Skeletal muscle satellite cell (primary cell): ENCODE measurements at regions not wholly inside any gene's neighbourhood (a gene's known extent, or its start where the extent isn't known, plus 50 kb on each side); places are given as distances from the start of the nearest gene placed in this dataset.

Experiments used
- H3K27me3 ChIP-seq: 2 replicates; pipeline ENCODE4 v1.7.0; 2013; ENCODE audit warnings: low read length; ENCODE audit not compliant: control insufficient read depth, insufficient read depth
- H3K36me3 ChIP-seq: 2 replicates; pipeline ENCODE4 v1.7.0; 2013; ENCODE audit warnings: mild to moderate bottlenecking, control low read depth, low read length; ENCODE audit not compliant: insufficient read depth
- H3K4me1 ChIP-seq: 2 replicates; pipeline ENCODE4 v1.7.0; 2013; ENCODE audit warnings: low read length; ENCODE audit not compliant: control insufficient read depth, insufficient read depth
- H3K4me2 ChIP-seq: 2 replicates; pipeline ENCODE4 v1.7.0; 2013; ENCODE audit warnings: mild to moderate bottlenecking, low read length
- H3K4me3 ChIP-seq: 2 replicates; pipeline ENCODE4 v1.7.0; 2013; ENCODE audit warnings: low read length
- H3K9ac ChIP-seq: 2 replicates; pipeline ENCODE4 v1.7.0; 2013; ENCODE audit warnings: mild to moderate bottlenecking, low read depth, low read length, moderate library complexity
- H3K9me3 ChIP-seq: replicated peaks from 2 replicates; pipeline ENCODE4 v1.7.0; 2013; ENCODE audit warnings: mild to moderate bottlenecking, control low read depth, low read length

DNA sequence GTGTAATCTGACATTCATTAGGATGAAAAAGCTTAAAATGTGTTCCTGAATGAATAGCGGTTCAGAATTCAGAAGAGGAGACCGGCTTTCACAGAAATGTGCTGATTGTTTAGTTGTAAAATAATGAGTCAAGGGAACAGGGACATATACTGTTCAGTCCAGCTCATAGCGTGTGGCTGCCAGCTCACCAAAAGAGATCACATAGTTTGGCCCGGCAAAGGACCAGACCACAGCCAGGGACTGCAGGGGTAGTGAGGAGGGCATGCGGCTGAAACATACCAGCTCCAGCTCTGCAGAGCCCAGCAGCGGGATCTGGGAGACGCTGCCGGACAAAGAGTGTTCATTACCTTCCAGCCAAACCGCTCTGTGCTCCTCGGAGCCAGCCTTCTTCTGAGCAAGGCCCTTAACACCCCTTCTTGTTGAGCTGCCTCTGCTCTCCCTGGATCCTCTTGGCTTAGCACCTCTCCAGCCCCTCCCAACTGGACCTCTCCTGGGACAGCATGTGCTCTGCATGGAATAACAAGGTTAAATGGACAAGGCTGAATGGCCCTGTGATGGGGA, 116.8 kb upstream of the CNTLN start:
- Histone ChIP-seq H3K36me3 (no peaks in the 10 kb centered on the region), H3K4me2 (peak overlapping the region; percentile 76), H3K4me3 (peak overlapping the region; percentile 48), H3K9ac (peak overlapping the region; percentile 80), H3K9me3 (no peaks in the 10 kb centered on the region), H3K27me3 (no peaks in the 10 kb centered on the region), H3K4me1 (peaks cover 31% of the 10 kb centered on the region)

DNA sequence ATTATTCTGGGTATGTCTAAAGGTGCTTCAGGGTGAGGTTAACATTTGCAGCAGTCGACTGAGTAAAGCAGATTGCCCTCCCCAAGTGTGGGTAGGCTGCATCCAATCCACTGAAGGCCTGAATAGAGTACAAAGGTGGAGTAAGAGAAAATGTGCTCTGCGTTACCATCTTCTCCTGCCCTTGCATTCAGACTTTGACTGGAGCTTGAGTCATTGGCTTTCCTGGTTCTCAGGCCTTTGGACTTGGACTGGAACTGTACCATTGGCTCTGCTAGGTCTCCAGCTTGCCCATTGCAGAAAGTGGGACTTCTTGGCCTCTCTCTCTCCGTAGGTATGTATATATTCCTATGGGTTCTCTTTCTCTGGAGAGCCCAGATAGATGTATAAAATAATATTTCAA, 120.9 kb upstream of the CNTLN start:
- Histone ChIP-seq H3K4me2 (no peak overlapping the region), H3K36me3 (no peaks in the 10 kb centered on the region), H3K4me3 (no peak overlapping the region), H3K9me3 (no peaks in the 10 kb centered on the region), H3K9ac (no peak overlapping the region), H3K4me1 (peaks cover 23% of the 10 kb centered on the region), H3K27me3 (no peaks in the 10 kb centered on the region)

DNA sequence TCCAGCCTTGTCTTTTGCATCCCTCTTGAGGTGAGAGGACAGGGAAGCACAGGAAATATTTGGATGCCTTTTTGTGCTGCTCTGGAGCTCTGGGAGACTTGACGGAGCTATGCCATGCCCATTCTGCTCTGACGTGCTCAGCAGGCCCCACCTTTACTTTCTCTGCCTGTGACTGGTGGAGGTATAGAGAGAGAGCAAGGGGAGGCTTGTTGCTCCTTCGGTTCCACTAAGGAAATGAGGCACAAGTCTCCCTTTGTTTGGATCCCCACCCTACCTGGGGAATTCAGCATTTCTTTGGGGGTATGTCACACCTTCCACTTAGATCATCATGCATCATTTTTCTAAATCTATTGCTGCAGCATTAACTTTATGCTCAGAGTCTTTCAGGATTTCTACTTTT, 121.8 kb upstream of the CNTLN start:
- H3K36me3 ChIP-seq: no peaks in the 10 kb centered on the region
- H3K4me3 ChIP-seq: no peak overlapping the region
- no peak overlapping the region for H3K9ac ChIP-seq
- H3K9me3 ChIP-seq: no peaks in the 10 kb centered on the region
- no peaks in the 10 kb centered on the region for H3K27me3 ChIP-seq
- peaks cover 15% of the 10 kb centered on the region for H3K4me1 ChIP-seq
- no peak overlapping the region for H3K4me2 ChIP-seq

DNA sequence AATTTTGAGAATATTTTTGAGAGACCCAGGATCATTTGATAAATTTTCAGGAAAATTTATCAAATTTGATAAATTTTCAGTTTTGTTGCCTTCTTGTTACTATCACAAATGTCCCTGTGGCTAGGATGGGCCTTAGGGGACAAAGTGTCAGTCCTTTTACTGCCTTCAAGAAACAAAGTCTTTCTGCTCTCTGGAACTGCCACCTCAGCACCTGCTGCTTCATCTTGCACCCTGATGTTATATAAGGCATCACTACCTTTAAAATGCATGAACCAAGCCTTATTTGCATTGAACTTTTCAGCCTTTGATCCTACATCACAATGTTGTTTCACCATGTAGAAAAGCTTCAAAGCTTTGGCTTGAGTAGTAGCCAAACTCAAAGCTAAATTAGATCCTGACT, 123.0 kb upstream of the CNTLN start:
- H3K27me3 ChIP-seq: no peaks in the 10 kb centered on the region
- no peaks in the 10 kb centered on the region for H3K9me3 ChIP-seq

DNA sequence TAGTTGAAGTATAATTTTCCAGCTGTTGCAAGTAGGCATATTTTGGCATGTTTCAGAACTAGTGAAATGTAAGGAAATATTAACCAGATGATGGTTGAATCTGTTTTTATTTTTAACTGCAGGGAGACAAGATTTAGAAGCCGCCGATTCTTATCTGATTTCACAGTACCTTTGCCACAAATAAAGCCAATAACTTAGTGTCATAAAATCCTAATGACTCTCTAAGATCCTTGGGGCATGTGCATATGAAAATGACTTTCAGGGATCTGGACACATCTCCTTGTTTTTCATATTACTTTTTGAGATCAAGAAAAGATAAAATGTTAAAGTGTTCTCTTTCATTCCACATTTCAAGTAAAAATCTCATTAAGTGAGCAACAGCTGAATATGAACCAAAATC, 125.8 kb upstream of the CNTLN start:
- Histone ChIP-seq H3K4me2 (no peak overlapping the region), H3K4me3 (no peak overlapping the region), H3K4me1 (peaks cover 14% of the 10 kb centered on the region), H3K9ac (no peak overlapping the region), H3K27me3 (no peaks in the 10 kb centered on the region), H3K9me3 (no peaks in the 10 kb centered on the region), H3K36me3 (no peaks in the 10 kb centered on the region)

More for the DNA sequence above, 123.0 kb upstream of the CNTLN start:
- H3K9ac ChIP-seq: no peak overlapping the region
- H3K4me3 ChIP-seq: no peak overlapping the region
- no peaks in the 10 kb centered on the region for H3K36me3 ChIP-seq
- H3K4me2 ChIP-seq: no peak overlapping the region
- peaks cover 5% of the 10 kb centered on the region for H3K4me1 ChIP-seq

DNA sequence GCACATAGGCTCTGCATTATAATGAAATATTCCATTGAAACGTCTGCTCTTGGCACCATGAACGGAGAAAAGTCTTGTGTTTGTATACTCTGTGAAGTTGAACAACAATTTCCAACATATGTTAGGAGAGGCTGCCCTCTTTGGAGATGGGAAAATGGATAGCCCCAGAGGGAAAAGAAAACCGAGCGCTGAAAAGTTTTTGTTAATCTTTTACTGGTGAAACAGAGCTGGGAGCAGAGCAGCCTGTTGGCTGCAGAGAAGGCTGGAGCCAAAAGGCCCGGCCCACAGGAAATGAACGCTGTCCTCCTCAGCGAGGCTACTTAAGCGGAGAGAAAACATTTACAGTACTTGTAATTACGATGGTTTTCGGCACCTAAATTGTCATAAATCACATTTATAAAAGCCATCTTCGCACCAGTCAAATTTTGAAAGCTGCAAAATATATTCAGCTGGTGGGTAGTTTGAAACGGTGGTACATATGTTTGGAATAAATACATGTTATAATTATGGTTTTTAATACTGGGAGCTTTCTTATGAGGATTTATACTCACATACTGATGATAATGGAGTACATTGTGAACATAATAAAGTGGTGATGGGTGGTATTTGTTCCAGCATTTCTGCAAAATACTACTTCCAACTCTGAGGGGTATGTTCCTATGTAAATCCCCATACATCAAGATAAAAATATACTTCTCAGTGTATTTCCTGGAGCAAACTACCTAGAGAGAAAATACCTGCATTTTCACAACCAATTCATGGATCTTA, 129.6 kb upstream of the CNTLN start:
- H3K36me3 ChIP-seq: no peaks in the 10 kb centered on the region
- H3K4me1 ChIP-seq: peaks cover 22% of the 10 kb centered on the region
- H3K4me2 ChIP-seq: peak overlapping the region; percentile 72
- H3K27me3 ChIP-seq: no peaks in the 10 kb centered on the region
- H3K9ac ChIP-seq: peak overlapping the region; percentile 65
- H3K4me3 ChIP-seq: peak overlapping the region; percentile 50
- H3K9me3 ChIP-seq: no peaks in the 10 kb centered on the region

DNA sequence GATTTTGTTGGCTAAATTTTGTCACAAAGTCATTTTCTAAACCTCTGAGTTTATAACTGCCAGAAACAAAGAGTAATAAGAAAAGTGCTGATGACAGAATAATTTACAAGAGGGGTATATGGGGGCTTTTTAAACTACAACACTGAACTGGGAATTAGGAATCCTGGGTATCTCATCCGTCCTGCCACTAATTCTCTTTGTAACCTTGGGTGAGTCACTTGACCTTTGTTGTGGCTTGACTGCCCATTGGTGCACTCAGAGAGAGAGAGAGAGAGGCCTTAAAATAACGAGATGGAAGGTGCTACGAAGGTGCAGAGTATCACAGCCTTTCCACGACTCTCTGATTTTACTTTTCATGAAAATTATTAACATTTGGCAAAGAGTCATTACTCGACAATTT, 130.3 kb upstream of the CNTLN start:
- no peaks in the 10 kb centered on the region for H3K9me3 ChIP-seq
- peaks cover 22% of the 10 kb centered on the region for H3K4me1 ChIP-seq
- peak overlapping the region; percentile 72 for H3K4me2 ChIP-seq
- no peaks in the 10 kb centered on the region for H3K27me3 ChIP-seq
- H3K9ac ChIP-seq: peak overlapping the region; percentile 22
- no peaks in the 10 kb centered on the region for H3K36me3 ChIP-seq
- H3K4me3 ChIP-seq: peak overlapping the region; percentile 10

DNA sequence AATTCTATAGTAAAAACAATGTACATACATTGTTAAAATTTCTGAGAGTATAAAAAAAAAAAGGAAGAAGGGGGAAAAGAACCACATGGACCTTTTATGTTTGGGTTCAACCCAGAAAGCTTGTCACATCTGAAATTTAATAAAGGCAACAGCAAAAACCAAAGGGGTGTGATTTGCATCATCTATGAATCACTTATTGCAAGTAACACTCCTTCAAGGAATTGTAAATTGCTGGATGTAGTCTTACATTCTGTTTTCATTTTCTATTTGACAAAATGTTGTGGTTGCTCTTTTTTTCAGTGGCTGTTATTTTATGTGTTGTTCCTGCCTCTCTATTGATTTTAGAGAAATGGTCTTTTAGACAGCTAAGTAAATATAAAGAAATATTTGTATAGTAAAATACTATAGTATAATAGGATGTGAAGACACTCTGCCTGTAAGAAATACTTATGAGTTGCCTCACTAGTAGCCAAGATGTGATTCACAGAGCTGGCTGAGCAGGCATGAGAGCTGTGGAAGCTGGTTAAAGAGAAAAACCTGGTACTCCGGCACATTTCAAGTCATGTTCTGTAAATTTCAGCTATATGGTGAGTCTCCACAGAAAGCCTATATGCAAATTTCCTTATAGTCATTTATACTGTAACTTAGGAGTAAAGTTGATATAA, 131.1 kb upstream of the CNTLN start:
- H3K4me1 ChIP-seq: peaks cover 22% of the 10 kb centered on the region
- H3K27me3 ChIP-seq: no peaks in the 10 kb centered on the region
- no peak overlapping the region for H3K4me3 ChIP-seq
- no peaks in the 10 kb centered on the region for H3K9me3 ChIP-seq
- H3K9ac ChIP-seq: peak overlapping the region; percentile 22
- no peaks in the 10 kb centered on the region for H3K36me3 ChIP-seq
- peak overlapping the region; percentile 50 for H3K4me2 ChIP-seq

GRCh38 chr9:16996901-16997491, 126.5 kb upstream of the BNC2 start:
- Histone ChIP-seq H3K27me3 (no peaks in the 10 kb centered on the region), H3K4me3 (no peak overlapping the region), H3K36me3 (no peaks in the 10 kb centered on the region), H3K9ac (no peak overlapping the region), H3K9me3 (peaks cover 14% of the 10 kb centered on the region), H3K4me1 (no peaks in the 10 kb centered on the region), H3K4me2 (no peak overlapping the region)

- H3K9me3 ChIP-seq: peaks cover 10% of the 10 kb centered on the region
- no peak overlapping the region for H3K9ac ChIP-seq
- no peak overlapping the region for H3K4me2 ChIP-seq
- H3K27me3 ChIP-seq: no peaks in the 10 kb centered on the region
- H3K4me1 ChIP-seq: peaks cover 6% of the 10 kb centered on the region
- H3K4me3 ChIP-seq: no peak overlapping the region
- no peaks in the 10 kb centered on the region for H3K36me3 ChIP-seq
These were observed 121.7 kb upstream of the BNC2 start for GRCh38 chr9:16992138-16992537.

- Histone ChIP-seq H3K9ac (peak overlapping the region; percentile 66), H3K4me3 (no peak overlapping the region), H3K4me2 (peak overlapping the region; percentile 29), H3K9me3 (no peaks in the 10 kb centered on the region), H3K27me3 (no peaks in the 10 kb centered on the region), H3K4me1 (peaks cover 22% of the 10 kb centered on the region), H3K36me3 (no peaks in the 10 kb centered on the region)
These were observed 116.6 kb upstream of the BNC2 start for GRCh38 chr9:16987026-16987425.
